GM10266 (cell line): ENCODE measurements at regions not wholly inside any gene's neighbourhood (a gene's known extent, or its start where the extent isn't known, plus 50 kb on each side); places are given as distances from the start of the nearest gene placed in this dataset.

Experiments used
- DNase-seq: peaks from one replicate; pipeline ENCODE4 v3.0.0; 2012; ENCODE audit errors: extremely low spot score
- CTCF ChIP-seq: IDR thresholded peaks from 2 replicates; pipeline ENCODE4 v1.5.1; 2012; ENCODE audit warnings: mild to moderate bottlenecking, low read depth; ENCODE audit not compliant: control insufficient read depth, insufficient read depth; ENCODE audit errors: missing control alignments

DNA sequence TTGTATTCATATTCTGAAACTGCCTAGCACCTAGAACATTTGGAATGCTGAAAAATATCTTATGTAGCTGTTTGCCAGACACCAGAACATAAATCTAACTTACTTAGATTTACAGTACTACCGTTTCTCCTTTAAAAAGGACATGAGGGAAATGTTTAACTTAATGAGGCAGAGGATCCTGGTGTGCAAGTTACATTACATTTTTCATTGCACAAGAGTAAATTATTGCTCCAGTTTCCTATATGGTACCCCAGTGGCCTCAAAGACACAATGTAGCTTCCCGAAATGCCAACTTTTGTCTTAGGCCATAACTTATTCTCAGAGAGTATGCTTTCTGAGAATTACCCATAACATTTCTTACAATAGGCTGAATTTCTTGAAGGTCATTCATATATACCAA, 105.5 kb upstream of the DTNA start:
- DNase-seq: no peak
- TF ChIP-seq CTCF: no peak

DNA sequence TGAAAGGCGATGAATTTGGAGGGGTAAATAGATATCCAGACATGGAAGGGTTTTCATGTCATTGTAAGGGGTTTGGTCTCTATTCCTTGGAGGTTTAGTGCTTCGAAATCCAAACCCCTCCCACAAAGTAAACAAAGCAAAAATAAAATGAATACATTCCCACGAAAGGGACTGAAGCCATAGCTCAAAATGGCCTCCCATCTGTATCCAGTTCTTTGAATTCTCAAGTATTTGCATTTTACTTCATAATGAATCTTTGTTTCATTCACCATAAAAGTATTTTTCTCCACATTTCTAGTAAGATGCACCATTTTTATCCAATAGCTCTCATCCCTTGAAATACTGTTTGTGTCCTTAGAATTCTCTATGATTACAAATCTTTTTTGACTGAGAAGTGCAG, 103.2 kb upstream of the DTNA start:
- no peak for DNase-seq
- no peak for TF ChIP-seq CTCF

- no peak for DNase-seq
- no peak for TF ChIP-seq CTCF
Measured at GRCh38 chr18:34608064-34608463, 102.0 kb upstream of the DTNA start.

- DNase-seq: no peak
- TF ChIP-seq CTCF: no peak
Measured at GRCh38 chr18:34609986-34610648, 100.0 kb upstream of the DTNA start.

- no peak for TF ChIP-seq CTCF
- DNase-seq: no peak
Measured at GRCh38 chr18:34611904-34612303, 98.2 kb upstream of the DTNA start.

DNA sequence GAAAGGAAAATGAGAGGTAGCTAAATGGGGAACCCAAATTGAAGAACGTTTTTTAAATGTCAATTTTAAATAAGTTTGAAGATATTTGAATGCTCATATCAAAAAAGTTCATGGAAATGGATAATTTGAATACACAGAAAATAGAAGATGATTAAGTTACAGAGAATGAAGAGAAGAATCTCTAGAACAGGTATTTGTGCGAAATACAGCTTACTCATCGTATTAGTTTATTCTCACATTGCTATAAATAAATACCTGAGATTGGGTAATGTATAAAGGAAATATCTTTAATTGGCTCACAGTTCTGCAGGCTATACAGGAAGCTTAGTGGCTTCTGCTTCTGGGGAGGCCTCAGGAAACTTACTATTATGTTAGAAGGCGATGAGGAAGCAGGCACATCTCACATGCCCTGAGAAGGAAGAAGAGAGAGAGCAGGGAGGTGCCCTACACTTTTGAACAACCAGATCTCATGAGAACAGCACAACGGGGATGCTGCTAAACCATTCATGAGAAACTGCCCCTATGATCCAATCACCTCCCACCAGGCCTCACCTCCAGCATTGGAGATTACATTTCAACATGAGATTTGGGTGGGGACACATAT, 89.7 kb upstream of the DTNA start:
- TF ChIP-seq CTCF: no peak
- DNase-seq: no peak

- no peak for TF ChIP-seq CTCF
- no peak for DNase-seq
Measured at GRCh38 chr18:34623557-34623956, 86.5 kb upstream of the DTNA start.
